Thoracic aorta (tissue), 2 donors: ENCODE measurements at regions not wholly inside any gene's neighbourhood (a gene's known extent, or its start where the extent isn't known, plus 50 kb on each side); places are given as distances from the start of the nearest gene placed in this dataset.
A peak's percentile ranks its signal among the peaks of the same experiment; 100 is the strongest.
"Not testable (repeated sequence)": the region's sequence is repeated elsewhere in the genome, so short reads cannot be mapped to it uniquely, and the experiment has no call there.

Experiments used
- ATAC-seq: fragments of 150-250 bp; one replicate; pipeline ENCODE4 v1.8.0; 2017; ENCODE audit warnings: low read depth; ENCODE audit not compliant: insufficient number of reproducible peaks, low FRiP score
- DNase-seq: peaks from one replicate; pipeline ENCODE4 v3.0.0-alpha.2; 2020; ENCODE audit warnings: low spot score
- H3K27ac ChIP-seq, 2 donors: fragments of 200-600 bp; sonication (generic); 1 replicate in 1 of 2; 2 replicates in 1 of 2; pipeline ENCODE4 v1.5.1; 2016; ENCODE audit warnings: mild to moderate bottlenecking in 2 of 2, moderate library complexity in 2 of 2
- H3K27me3 ChIP-seq: fragments of 200-600 bp; sonication (generic); replicated peaks from 2 replicates; pipeline ENCODE4 v1.6.0; 2016; ENCODE audit warnings: mild to moderate bottlenecking; ENCODE audit not compliant: insufficient read depth
- H3K36me3 ChIP-seq: fragments of 200-600 bp; sonication (generic); one replicate; pipeline ENCODE4 v1.5.1; 2016
- H3K4me1 ChIP-seq, 2 donors: fragments of 200-600 bp; sonication (generic); 1 replicate in 1 of 2; 2 replicates in 1 of 2; pipeline versions ENCODE4 v1.5.1 to v1.6.0; 2016; ENCODE audit warnings: low read depth in 2 of 2, mild to moderate bottlenecking in 1 of 2; ENCODE audit not compliant: control insufficient read depth in 1 of 2
- H3K4me3 ChIP-seq: fragments of 200-600 bp; sonication (generic); 2 replicates; pipeline ENCODE4 v1.5.1; 2016; ENCODE audit warnings: mild to moderate bottlenecking
- H3K9me3 ChIP-seq: fragments of 200-600 bp; sonication (generic); 2 replicates; pipeline ENCODE4 v1.5.1; 2016
- CTCF ChIP-seq: fragments of 200-600 bp; sonication (generic); IDR thresholded peaks from one replicate; pipeline ENCODE4 v1.5.1; 2019; ENCODE audit warnings: antibody characterized with exemption

- peaks cover 6% of the 10 kb centered on the region for H3K9me3 ChIP-seq
- no peaks in the 10 kb centered on the region for H3K4me1 ChIP-seq
- no peaks in the 10 kb centered on the region for H3K36me3 ChIP-seq
- ATAC-seq (no peak), DNase-seq (no peak)
- no peak overlapping the region for H3K4me3 ChIP-seq
- no peak overlapping the region for H3K27ac ChIP-seq
- H3K27me3 ChIP-seq: no peaks in the 10 kb centered on the region
- TF ChIP-seq CTCF: no peak
Observed at GRCh38 chr6:27016689-27017088, 230.8 kb upstream of the PRSS16 start.

GRCh38 chr6:27018401-27018800 is 229.1 kb upstream of the PRSS16 start:
- H3K27ac ChIP-seq, DNase-seq, H3K36me3 ChIP-seq, H3K27me3 ChIP-seq, H3K4me3 ChIP-seq, H3K9me3 ChIP-seq, H3K4me1 ChIP-seq, ATAC-seq: not testable (repeated sequence)

GRCh38 chr6:27019651-27020552 is 227.6 kb upstream of the PRSS16 start:
- no peaks in the 10 kb centered on the region for H3K27me3 ChIP-seq
- H3K9me3 ChIP-seq: peaks cover 3% of the 10 kb centered on the region
- H3K4me3 ChIP-seq: peak overlapping the region; percentile 95
- H3K4me1 ChIP-seq: no peaks in the 10 kb centered on the region
- TF ChIP-seq CTCF: no peak
- no peaks in the 10 kb centered on the region for H3K36me3 ChIP-seq
- ATAC-seq: peak; percentile 87
- DNase-seq: peak; percentile 62
- H3K27ac ChIP-seq: peak overlapping the region; percentile 76 to 96

GRCh38 chr6:27020553-27020880 is 227.0 kb upstream of the PRSS16 start:
- no peak for TF ChIP-seq CTCF
- H3K4me1 ChIP-seq: no peaks in the 10 kb centered on the region
- no peak for ATAC-seq
- H3K36me3 ChIP-seq: no peaks in the 10 kb centered on the region
- H3K4me3 ChIP-seq: peak overlapping the region; percentile 95
- H3K27ac ChIP-seq: peak overlapping the region; percentile 76 to 96
- no peaks in the 10 kb centered on the region for H3K27me3 ChIP-seq
- DNase-seq: no peak
- peaks cover 3% of the 10 kb centered on the region for H3K9me3 ChIP-seq

GRCh38 chr6:27023664-27024063 is 223.8 kb upstream of the PRSS16 start:
- Histone ChIP-seq H3K4me3 (no peak overlapping the region), H3K27ac (no peak overlapping the region), H3K27me3 (no peaks in the 10 kb centered on the region), H3K36me3 (no peaks in the 10 kb centered on the region), H3K4me1 (no peaks in the 10 kb centered on the region), H3K9me3 (no peaks in the 10 kb centered on the region)
- no peak for DNase-seq
- TF ChIP-seq CTCF: no peak
- ATAC-seq: no peak

- no peak overlapping the region for H3K4me3 ChIP-seq
- DNase-seq: no peak
Observed at GRCh38 chr6:27025351-27025750, 222.2 kb upstream of the PRSS16 start.

More at GRCh38 chr6:27025351-27025750, 222.2 kb upstream of the PRSS16 start:
- Histone ChIP-seq H3K27ac (no peak overlapping the region), H3K9me3 (no peaks in the 10 kb centered on the region), H3K4me1 (no peaks in the 10 kb centered on the region), H3K36me3 (no peaks in the 10 kb centered on the region), H3K27me3 (no peaks in the 10 kb centered on the region)
- ATAC-seq: no peak
- no peak for TF ChIP-seq CTCF
